ENCODE measurements at regions not wholly inside any gene's neighbourhood (a gene's known extent, or its start where the extent isn't known, plus 50 kb on each side); places are given as distances from the start of the nearest gene placed in this dataset.

DNA sequence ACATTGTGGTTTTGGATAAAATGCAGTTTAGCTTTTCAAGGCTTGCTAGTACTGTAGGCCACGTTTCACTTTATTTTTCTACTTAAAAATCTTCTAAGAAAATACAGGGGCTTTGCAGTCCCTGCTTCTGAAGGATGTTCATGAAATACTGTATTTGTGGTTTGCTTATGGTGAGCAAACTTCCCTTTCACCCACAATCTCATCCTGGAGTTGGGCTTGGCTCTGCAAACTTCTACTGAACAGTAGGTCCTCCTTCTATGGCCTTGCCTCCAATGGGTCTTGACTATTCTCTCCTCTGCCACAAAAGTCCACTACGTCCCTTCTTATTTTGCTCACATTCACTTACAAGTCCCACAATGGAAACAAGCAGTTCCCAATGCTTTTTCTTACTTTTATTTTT, 502.7 kb upstream of the KLF4 start:
- ATAC-seq (no peak), DNase-seq (no peak)

DNA sequence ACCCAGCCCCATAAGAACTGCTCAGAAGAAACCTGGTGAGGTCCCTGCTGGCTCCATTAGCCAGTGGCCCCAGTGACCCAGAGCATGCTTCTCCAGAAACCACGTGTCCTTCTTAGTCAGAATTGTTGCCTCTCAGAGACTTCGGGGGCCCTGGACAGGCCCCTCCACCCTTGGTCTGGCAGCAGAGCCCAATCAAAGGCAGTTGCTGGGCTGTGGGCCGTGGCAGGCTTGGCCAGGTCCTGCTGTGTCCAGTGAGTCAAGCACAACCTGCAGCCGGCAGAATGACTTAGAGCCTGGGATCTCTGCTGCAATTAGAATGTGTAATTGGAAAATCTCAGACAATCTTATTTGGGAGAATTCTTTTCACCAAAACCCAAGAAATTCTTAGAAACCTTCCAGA, 502.0 kb upstream of the KLF4 start:
- DNase-seq: no peak
- ATAC-seq: no peak

DNA sequence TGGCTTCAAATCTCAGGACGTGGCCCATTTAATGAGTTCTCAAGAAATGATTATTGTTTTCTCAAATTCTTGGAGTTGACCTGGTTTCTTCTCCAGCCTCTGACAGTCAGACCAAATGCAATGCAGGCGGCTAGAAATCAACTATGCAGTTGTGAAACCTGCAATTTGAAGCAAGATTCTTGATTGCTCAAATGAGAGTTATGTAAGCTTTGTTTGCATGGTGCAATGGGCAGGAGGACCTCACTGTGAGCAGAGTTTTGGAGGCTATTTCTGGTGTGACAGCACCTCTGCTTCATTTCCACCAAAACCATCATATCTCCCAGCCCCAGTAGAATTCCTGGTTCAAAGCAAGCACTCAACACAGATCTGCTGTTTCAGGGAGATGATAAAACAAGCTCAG, 500.0 kb upstream of the KLF4 start:
- ATAC-seq (no peak), DNase-seq (no peak)

GRCh38 chr9:107989099-107989498, 499.5 kb upstream of the KLF4 start:
- no peak for ATAC-seq
- no peak for DNase-seq

DNA sequence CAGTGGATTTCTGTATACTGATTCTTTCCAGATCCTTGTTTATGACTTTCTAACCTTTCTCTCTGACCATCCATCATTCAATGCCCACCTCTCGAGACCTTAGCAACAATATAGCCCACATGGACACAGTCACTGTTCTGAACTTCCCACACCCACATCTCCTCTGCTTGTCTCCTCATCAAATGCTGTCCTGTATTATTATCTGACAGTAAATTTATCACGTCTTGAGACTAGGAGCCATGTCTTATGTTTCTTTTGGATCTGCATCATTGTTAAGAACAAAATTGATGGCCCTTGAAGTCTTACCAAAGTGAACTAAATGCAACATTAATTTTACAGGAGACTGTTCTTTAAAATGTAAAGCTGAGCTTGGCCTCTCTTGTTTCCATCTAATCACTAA, 495.4 kb upstream of the KLF4 start:
- no peak for ATAC-seq
- no peak for DNase-seq

GRCh38 chr9:107983762-107984161, 494.2 kb upstream of the KLF4 start:
- ATAC-seq (no peak), DNase-seq (no peak)

- ATAC-seq (no peak), DNase-seq (no peak)
Observed at GRCh38 chr9:107983181-107983603, 493.6 kb upstream of the KLF4 start.

DNA sequence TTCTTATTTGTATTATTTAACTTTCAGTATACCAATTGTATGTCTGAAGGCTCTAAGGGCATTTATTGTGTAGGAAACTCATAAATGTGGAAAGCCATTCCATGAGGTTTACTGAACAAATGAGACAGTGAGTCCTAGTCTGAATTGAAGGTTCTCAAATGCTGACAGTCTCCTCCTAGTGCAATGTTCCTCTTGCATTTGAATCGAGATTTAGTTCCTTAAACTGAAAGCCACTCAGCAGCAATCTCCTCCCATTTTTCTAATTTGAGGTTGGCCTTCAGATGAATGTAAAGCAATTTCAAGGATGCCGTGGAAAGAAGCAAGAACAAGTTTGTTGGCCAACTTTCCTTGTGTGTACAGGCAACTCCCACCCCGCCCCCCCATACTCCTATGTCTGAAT, 493.2 kb upstream of the KLF4 start:
- DNase-seq (no peak), ATAC-seq (no peak)

DNA sequence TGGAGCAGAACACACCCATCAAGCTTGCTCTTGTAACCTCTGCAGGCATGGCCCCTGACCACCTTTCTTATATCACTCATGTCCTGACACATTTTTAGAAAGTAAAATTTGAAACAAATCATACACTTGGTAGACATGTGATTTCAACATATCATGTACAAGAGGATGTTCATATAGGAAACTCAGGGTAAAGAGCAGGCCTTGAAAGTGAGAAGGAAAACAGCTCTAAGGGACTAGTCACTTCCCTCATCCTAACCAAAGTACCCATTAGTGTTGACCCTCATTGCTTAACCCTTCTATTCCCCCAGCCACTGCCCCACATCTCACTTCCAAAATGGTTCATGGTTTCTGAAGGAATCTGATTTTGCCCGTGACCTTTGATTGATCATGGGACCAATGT, 492.4 kb upstream of the KLF4 start:
- ATAC-seq (no peak), DNase-seq (no peak)

DNA sequence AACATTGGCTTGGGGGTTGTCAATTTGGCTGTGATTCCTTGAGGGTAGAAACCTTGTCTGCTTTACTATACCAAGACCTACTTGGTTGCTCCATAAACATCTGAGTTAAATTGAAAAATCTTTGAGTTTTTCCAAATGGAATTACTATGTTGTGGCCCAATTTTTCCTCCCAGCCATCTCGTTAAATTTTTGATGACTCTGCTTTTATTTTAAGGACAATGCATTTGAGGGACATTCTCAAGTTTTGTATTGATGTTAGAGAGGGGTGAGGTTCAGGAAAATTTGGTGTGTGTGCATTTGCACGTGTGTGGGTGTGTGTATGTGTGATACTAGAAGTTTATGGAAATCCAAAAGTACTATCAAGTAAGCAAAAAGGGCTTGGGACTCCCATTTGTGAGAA, 491.4 kb upstream of the KLF4 start:
- ATAC-seq (no peak), DNase-seq (no peak)

DNA sequence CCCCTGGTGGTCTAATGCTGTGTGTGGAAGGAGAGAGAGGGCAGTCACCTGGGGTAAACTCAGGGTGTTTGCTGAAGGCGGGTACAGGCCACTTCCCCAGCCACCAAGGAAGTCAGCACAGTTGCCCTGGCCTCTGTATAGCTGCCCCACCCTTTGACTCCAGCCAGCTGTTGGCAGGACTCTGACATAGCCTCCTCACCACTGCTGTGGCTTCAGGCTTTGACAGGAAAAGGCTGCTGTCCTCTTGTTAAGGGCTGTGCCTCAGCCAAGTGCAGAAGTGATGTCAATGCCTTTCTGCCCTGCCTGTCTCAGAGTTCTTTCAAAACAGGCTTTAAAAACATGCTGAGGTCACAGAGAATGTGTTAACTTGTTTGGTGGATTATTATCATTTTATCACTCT, 487.2 kb upstream of the KLF4 start:
- no peak for ATAC-seq

GRCh38 chr9:107975426-107976010, 485.9 kb upstream of the KLF4 start:
- DNase-seq (no peak), ATAC-seq (no peak)

More for the DNA sequence above, 487.2 kb upstream of the KLF4 start:
- DNase-seq: no peak

- ATAC-seq (no peak), DNase-seq (no peak)
Observed at GRCh38 chr9:107973451-107973850, 483.9 kb upstream of the KLF4 start.

DNA sequence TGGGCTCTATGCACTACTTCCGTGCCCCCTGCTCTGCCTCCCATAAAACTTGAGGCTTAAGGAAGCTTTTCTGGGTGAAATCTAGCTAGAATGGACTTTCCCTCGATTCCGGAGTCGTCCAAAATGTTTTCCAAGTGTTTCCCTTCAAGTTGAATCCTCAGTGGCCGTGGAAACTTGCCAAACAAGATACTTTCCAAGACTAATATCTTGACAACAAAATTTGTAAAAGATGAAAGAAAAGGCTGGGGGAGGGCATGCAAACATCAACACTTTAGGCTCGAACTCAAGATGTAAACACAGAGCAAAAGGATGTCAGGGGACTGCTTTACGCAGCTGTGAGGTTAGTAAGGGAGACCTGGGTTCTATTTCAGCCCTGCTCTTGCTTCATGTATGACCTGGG, 482.8 kb upstream of the KLF4 start:
- ATAC-seq: no peak
- DNase-seq: no peak

DNA sequence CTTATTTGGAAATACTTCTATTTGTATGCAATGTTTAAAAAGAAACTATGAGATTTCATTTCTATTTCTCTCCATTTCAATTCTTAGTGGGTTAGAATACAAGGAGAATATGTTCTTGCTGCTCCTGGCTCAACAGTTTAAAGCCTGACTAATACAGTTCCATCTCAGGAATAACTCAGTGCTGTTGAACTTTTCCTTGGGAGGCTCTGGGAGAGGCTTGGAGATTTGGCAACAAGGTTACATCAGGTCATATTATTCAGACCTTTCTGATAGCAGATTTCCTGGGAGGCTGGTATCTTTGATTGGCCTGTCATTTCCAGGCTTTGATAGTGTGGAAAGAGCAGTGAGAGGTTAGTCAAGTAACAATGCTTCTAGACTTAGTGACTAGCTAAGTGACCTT, 481.7 kb upstream of the KLF4 start:
- no peak for ATAC-seq
- no peak for DNase-seq

GRCh38 chr9:107970726-107971125, 481.2 kb upstream of the KLF4 start:
- ATAC-seq (no peak), DNase-seq (no peak)

GRCh38 chr9:107969727-107970126, 480.2 kb upstream of the KLF4 start:
- DNase-seq (no peak), ATAC-seq (no peak)

- ATAC-seq (no peak), DNase-seq (no peak)
Observed at GRCh38 chr9:107969141-107969540, 479.6 kb upstream of the KLF4 start.

DNA sequence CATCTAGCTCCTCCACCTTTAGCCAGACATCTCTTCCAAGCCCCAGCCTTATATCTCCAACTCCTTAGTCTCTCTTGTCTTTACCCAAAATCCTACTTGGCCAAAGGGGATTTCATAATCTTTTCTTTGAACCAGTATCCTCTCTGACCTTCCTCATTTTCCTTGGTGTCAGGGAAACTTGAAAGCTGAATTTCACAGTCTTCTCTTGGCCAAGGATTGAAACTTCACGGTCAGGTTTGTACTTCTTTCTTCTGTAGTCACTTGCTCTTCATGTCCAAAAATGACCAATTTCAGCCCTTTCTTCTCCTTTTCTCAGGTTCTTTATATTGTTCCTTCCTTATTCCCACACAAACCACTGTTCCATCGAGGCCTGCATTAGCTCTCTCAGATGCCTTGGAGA, 473.7 kb upstream of the KLF4 start:
- no peak for DNase-seq
- ATAC-seq: no peak

GRCh38 chr9:107960916-107961315, 471.3 kb upstream of the KLF4 start:
- DNase-seq: no peak

GRCh38 chr9:107954312-107954711, 464.7 kb upstream of the KLF4 start:
- no peak for ATAC-seq
- DNase-seq: no peak

More at GRCh38 chr9:107960916-107961315, 471.3 kb upstream of the KLF4 start:
- ATAC-seq: no peak

GRCh38 chr9:107953556-107954125, 464.1 kb upstream of the KLF4 start:
- no peak for ATAC-seq
- no peak for DNase-seq

GRCh38 chr9:107952773-107953172, 463.2 kb upstream of the KLF4 start:
- no peak for ATAC-seq
- DNase-seq: no peak

DNA sequence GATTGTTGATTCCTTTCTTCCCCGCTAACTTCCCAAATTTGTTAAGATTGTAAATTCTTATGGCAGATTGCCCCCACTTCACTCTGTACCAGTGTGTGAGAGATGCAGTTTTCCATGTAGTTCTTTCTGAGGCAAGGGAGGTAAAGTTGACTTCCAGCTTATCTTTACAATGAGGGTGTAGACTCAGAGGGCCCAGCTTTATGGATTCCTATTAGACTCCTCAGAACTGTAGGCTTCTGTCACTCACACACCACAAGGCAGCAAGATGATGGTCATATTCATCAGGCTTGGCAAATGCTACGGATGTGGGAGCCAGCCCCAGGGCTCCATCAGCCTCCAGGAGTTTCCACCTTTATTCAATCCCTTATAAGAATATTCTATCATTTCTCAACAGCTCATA, 461.9 kb upstream of the KLF4 start:
- no peak for ATAC-seq
- DNase-seq: no peak

DNA sequence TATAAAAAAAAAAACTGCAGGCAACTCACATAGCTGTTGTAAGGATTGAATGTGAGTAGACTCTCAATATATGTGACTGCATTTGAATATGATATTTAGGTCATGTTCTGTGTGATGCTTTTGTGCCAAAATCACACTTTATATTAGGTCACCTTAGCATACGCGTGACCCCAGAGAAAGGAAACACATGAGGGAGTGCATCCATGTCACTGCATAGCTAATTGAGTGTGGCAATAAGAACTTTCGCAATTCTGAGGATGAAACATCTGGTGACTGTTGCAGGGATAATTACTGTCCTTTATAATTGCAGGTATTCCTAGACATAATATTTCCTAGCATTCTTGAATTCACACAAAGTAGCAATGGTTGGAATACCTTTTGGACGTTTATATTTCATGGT, 459.5 kb upstream of the KLF4 start:
- DNase-seq: no peak
- no peak for ATAC-seq

Measured in stimulated activated naive CD8-positive, alpha-beta T cell treated with anti-CD3 and anti-CD28 coated beads, Interleukin-15, Interleukin-2, amounts not matched to agents 100 U/mL and 50 U/mL, for 24 hours (primary cell).